HG03103 (cell line): ENCODE measurements at regions not wholly inside any gene's neighbourhood (a gene's known extent, or its start where the extent isn't known, plus 50 kb on each side); places are given as distances from the start of the nearest gene placed in this dataset.

ENCODE experiments used
- ATAC-seq: cut with Tn5 transposase; IDR thresholded peaks from one replicate; pipeline ENCODE4 v1.9.1; 2021; ENCODE audit warnings: low read depth; ENCODE audit not compliant: unreplicated experiment

DNA sequence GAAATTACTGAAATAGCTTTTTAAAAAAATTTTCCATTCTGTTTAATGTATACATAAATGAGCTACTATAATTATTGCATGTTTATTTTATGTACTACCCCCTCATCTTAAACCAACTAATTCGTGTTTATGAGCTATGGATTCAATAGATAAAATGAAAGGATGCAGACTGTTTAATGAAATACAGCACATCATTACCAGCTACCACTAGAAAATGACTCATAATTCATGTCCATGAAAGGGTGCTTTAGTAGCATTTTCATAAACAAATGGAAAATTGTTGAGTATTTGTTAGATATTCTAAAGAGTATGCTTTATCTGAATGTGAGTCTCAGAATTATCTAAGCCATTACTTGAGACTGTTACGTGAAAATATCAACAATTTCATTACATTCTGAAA lies 1590.1 kb downstream of the HACE1 start:
- no peak for ATAC-seq

DNA sequence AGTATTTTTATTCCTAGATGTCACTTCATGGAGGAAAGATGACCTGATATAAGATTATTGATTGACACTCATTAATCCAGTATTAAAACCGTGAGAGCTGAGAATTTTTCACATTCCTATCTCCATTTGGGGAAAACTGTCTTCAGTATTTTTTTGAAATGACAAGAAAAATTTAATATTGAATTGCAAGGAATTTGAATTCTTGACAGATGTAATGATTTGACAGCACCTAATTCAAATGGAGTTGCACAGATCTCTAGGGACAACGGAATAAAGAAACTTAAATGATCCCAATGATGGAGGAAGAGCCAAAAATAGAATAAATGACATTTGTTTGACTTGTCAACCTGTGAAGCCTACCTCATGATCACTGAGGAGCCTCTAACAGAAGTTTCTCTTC lies 1591.4 kb downstream of the HACE1 start:
- no peak for ATAC-seq

DNA sequence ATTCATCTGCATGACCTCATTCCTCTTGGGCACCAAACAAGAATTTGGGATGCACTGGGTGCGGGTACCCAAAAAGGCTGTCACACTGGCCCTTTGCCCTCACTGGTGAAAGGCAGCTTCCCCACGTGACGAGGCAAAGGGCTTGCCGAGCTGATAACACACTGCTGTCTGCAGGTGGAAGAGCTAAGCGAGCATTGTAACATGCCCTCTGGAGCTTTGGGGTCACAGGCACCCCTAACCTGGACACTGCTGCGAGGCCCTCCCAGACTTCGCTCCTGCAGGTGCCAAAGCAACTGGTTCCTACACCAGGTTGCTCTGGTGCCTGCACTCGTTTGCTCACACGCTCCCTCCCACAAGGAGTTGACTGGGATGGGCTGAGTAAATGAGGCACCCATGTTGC lies 1595.7 kb downstream of the HACE1 start:
- no peak for ATAC-seq

DNA sequence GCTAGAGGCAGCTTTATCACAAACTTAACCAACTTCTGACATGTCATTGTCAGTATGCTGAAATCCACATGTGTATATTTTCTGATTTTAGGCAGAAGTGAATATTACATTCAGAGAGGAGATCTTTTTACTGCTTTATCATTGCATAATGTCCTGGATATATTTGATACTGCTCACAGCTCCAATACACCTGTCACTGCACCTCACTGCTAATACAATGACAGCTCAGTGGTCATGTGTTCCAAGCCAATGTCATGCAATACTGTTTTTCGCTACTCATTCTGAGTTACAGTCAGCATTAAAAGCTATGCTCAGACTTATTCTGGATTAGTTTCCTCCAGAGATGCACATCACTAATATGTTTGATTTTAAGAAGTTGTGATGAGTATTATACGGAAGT lies 1604.6 kb downstream of the HACE1 start:
- ATAC-seq: no peak

DNA sequence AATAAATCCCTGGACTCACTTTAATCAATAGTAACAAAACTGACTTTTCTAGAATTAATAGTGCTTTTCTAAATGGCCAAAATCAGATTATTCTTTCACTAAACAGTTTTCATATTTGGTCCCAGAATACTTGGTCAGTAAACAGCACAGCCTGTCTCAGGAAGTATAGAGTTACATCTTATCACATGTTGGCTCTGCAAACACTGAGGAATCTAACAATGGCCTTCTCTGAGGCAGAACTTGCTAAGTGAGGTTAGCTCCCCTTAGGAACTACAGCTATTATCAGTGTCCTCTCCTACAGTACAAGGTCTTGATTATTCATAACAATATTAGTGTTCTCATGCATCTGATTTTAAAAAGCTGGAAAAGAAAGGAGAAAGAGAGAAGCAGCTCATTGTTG lies 1622.8 kb downstream of the HACE1 start:
- ATAC-seq: no peak

DNA sequence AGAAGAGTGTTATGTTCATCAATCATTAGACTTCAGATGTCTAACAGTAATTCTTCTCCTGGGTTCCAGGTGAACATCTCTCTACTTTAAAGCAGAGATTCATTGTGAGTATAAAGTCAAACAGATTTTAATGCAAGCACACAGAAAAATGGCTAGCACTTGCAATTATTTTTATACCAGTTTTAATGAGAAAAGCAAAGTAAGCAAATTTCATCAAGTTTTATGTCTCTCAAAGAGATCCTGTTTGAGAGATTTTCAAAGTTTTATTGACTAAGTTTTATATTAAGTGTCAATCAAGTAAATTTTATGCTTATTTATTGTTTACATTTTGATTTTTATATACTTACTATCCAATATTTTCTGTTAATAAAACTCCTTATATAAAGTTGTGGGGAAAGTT lies 1628.5 kb downstream of the HACE1 start:
- no peak for ATAC-seq

DNA sequence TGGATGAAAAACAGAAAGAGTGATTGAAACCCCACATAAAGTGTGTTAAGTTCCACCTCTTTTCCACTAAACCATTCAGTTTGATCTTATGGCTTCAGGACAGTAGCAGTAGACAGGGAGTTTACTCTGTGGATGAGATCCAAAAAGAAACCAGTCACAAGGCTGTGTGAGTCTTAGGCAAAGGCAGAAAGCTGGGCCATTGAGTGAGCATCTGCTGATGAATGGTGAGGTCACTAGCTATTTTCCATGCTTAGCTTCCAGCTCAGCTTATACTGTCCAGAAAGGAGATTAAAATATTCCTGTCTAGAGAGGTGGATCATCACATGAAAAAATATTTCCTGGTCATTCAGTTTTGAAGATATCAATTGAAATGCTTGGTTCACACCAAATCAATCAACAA lies 1643.9 kb downstream of the HACE1 start:
- no peak for ATAC-seq

DNA sequence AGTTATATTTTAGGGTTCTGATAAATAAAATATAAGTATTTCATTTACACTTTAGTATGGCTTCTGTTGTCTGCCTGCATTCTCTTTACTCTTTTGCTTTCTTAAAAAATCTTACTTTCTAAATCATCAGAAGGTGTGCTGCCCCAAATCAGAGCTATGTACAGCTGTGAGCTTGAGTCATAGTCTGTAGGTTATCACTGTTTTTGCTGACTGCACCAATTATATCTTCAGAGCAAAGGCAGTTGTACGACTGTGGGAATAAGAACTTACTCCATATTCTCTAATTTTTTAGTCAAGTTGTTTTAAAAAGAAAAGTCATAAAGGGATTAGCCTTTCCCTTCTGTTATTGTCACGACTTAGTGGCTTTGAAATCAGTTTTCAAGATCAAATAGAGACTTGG lies 1649.0 kb downstream of the HACE1 start:
- ATAC-seq: no peak

DNA sequence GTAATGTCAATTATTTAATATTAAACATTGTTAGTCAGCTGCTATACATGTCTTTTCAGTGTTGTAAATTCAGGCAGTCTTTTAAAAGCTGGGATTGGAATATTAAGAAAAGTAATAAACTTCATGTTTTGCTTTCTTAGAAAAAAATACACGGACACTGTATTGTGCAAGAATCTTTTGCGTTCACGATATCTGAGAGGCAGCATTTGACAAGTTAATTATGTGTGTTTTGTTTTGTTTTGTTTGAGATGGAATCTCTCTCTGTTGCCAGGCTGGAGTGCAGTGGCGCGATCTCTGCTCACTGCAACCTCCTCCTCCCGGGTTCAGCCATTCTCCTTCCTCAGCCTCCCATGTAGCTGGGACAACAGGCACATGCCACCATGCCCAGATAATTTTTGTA lies 1661.3 kb downstream of the HACE1 start:
- no peak for ATAC-seq

DNA sequence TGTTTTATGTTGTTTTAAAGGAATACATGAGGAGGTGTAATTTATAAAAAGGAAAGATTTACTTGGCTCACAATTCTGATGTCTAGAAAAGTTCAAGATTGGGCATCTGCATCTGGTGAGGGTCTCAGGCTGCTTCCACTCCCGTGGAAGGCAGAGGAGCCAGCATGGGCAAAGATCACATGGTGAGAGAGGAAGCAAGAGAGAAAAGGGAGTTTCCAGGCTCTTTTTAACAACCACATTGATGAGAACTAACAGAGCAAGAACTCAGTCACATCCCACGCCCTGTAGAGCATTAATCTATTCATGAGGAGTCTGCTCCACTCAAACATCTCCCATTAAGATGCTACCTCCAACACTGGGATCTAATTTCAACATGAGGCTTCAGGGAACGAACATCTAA lies 1666.3 kb downstream of the HACE1 start:
- ATAC-seq: no peak

DNA sequence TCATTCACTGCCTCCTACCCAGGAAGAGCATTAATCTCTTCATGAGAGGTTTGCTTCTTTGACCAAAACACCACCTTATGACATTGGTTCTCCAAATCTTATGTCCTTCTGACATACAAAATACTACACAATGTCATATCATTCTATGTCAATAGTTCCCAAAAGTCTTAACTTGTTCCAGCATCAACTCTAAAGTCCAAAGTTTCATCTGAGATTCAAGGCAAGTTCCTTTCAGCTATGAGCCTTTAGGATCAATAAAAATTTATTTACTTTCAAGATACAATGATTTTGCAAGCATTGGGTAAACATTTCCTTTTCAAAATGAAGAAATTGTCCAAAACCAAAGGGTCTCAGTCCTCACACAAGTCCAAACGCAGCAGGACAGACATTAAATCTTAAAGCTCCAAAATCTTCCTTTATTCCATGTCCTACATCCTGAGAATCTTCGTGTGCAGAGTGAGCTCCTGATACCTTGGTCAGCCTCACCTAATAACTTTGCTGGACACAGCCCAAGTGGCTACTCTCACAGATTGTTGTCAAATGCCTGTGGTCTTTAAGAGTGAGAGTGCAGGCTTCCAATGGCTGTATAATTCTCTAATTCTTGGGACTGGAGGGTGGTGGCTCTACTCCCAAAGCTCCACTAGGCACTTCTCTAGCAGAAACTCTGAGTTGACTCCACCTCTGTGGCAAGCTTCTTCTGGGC lies 1668.2 kb downstream of the HACE1 start:
- ATAC-seq: no peak

DNA sequence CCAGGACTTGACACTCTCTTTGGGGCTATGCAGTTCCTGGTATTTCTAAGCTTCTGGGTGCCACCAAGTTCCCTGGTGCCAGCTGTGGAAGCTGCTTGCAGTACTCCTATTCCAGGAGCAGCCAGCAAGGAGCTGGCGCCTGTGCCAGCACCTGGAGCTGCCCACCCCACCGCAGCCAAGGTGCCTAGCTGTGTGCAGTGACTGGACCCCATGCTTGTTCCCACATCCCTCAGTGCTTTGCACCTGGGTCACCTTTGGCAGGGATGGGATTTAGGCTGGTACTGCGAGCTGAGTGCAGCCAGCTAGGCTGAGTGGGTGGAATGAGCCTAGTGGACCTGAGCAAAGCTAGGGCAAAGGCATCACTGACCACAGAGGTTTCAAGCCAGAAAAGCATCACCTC lies 1674.9 kb downstream of the HACE1 start:
- no peak for ATAC-seq

DNA sequence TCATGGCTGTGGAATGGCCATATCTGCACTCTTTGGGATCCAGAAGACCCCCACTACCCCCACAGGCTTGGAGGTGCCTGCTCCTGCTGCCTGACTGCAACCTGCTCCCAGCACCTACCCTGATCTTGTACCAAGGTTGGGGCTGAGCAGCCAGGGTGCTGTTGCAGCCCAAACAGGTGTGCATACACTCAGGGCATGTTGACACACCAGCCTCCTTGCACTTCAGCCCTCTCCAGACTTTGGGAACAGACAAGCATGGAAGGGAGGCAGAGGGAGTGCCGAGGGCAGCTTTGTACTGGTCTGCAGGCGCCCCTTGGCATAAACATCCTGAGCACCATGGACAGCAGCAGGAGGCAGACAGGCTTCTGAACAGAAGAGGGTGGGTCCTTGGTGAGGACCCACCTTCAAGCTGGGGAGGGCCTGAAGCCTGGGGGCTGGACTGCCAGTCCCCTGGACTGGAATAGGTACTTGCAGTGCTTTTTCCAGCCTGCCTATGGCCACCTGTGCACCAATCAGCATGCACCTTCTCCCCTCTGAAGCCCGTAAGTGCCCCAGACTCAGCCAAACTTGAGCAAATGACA lies 1675.8 kb downstream of the HACE1 start:
- ATAC-seq: no peak

DNA sequence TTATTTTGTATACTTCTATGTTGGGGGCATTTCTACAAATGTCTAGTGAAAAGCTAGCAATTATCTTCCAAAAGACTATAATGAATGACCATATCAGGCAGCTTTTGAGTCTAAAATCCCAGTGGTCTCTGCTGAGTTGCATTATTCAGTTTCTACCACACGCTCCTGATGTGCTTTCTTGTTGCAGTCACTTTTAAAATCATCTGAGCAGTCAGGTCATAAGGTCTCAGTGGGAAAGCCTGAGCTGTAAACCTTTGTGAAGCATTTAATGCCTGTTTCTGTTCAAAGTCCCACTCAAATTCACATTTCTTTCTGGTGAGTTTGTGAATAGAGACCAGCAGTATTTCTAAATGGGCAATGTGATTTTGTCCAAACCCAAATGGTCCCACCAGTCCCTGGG lies 1681.5 kb downstream of the HACE1 start:
- ATAC-seq: no peak

DNA sequence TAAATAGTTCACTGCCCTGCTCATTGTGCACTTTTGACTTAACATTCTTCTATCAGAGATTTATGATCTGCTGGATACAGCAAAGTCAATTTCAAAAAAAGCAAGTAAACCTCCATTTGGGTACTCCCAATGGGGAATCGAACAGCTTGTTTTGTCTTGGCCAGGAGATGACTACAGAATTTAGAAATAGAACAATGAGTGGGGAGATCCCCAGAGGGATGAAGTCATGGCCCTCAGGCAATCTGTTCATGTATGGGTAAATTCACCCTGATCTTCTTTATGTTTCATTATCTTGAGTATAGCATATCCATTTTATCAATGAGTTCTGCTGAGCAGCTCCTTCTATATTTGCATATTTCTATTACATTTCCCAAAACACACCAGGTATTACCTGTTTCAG lies 1681.9 kb downstream of the HACE1 start:
- no peak for ATAC-seq

DNA sequence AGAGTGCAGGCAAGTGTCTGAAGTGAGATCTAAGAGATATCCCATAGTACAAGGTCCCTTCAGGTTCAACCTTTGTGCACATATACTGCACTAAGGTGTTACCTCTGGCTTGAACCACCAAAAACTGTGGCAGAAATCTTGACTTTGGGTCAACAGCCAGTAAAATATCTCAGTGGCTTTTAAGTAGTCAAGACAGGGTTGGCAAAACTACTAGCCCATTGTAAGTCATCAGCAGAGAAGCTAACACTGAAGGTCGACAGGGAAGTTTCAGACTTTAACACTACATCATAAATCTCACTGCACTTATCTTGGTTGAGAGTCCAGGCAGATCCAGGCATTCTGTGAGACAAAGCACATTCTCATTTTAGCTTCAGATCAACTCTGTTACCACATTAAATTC lies 1684.7 kb downstream of the HACE1 start:
- no peak for ATAC-seq

DNA sequence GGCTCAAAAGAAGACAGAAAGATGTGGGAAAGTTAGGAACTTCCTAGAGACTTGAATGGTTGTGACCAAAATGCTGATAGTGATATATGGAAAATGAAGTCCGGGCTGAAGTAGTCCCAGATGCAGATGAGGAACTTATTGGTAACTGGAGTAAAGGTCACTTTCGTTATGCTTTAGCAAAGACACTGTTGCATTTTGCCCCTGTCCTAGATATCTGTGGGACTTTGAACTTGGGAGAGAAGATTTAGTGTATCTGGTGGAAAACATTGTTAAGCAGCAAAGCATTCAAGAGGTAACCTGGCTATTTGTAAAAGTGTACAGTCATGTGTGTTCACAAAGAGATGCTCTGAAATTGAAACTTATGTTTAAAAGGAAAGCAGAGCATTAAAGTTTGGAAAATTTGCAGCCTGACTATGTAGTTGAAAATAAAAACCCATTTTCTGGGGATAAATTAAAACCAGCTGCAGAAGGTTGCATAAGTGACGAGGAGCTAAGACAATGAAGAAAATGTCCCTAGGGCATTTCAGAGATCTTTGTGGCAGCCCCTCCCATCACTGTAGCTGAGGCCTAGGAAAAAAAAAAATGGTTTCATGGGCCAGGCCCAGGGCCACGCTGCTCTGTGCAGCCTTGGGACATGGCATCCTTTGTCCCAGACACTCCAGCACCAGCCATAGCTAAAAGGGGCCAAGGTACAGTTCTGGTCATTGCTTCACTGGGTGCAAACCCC lies 1692.2 kb downstream of the HACE1 start:
- no peak for ATAC-seq

DNA sequence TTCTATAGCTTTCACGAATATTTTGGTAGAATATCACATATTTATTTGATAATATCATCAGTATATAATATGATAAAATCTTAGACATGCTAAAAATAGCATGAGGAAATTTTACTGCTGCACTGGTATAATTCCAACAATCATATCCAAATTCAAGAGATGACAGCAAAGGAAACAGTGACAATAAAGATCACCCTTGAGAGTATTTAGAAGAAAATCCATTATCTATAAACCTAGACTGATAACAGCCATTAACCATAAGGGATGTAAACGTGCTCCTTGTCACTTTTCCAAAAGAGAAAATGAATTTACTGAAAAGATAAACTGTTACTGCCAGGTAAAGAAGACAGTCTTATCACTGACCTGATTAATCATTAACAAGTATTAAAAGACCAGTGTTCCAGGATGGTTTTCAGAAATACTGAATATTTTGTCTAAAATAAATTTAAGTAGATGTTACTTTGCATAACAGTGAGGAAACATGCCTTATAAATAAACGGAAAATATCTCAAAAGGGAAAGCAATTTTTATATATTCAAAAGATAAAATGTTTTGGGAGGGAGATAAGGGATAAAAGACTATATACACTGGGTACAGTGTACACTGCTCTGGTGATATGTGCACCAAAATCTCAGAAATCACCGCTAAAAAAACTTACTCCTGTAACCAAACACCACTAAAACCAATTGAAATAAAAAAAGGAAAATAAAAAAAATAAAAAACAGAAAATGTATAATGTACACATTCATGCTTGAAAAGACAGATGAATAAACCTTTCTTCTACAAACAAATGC lies 1704.7 kb downstream of the HACE1 start:
- no peak for ATAC-seq

DNA sequence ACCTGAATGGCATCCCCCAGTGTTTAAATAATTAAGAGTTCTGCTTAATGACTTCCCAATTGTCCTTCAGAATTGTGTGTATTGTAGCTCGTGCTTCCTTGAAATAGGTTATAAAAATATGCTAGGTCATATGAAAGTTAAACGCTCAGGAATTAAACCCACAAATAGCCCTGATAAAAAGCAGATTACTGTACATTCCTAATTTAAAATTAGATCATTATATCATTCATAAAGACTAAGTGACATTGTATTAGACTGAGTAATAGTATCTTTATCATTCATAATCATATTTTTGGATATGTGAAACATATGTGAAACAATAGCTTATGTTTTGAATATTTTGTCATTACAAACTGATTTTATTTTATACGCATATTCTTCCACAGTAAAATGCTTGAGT lies 1706.7 kb downstream of the HACE1 start:
- no peak for ATAC-seq

DNA sequence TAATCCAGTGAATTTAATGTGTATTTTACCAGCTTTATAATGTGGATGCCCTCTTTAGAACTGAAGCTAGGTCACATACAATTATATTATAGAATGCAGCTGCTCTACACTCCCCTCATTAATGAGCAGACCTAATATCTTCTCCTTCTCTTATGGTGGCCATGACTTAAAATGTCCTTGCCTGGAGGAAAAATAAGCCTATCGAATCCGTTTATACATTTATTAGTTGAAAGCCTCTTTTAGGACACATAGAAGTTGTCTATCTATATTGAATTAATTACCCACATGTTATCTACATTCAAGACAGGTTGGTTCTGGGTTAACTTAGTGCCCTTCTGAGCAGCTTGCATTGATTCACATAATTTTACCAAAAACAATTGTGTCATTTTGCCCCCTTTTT lies 1716.8 kb downstream of the HACE1 start:
- ATAC-seq: no peak

DNA sequence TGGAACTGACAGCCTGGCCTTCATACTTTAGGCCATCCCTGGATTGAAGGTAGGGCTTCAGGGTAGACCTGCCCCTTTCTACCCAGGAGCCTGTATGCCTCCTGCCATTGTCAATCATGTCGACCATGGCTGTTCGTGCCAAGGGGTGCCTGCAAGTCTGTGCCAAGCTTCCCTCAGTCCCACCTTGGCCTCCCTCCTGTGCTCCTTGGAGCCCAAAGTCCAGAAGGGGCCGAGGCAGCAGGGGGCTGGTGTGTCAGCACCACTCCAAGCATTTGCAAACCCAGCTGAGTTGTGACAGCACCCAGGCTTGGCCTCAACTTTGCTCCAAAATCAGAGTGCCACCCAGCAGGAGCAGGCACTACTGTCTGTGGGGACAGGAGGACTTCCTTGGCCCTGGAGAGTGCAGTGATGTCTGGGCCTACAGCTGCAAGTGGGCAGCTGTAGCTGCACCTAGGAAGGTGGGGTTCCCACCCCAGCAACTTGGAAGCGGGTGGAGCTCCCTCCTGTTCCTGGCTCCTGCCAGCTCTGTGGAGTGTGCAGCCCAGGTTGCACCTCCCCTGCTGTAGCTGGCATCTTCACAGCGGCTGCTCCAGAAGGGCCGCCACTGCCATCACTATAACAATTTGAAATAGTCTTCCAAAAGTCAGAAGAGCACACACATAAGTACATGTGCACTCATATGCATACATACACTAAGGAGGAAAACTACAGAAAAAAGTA lies 1719.3 kb downstream of the HACE1 start:
- no peak for ATAC-seq
